ENCODE measurements at regions not wholly inside any gene's neighbourhood (a gene's known extent, or its start where the extent isn't known, plus 50 kb on each side); places are given as distances from the start of the nearest gene placed in this dataset.

- TF ChIP-seq CTCF (IDR thresholded peaks at IDR 0.05), result no peak
- no peak for TF ChIP-seq POLR2AphosphoS5 (IDR thresholded peaks at IDR 0.05)
- no peak for TF ChIP-seq EP300 (IDR thresholded peaks at IDR 0.05)
Measured at GRCh38 chrX:145735036-145735435, 82.6 kb upstream of the SLITRK2 start.
